ENCODE measurements at regions not wholly inside any gene's neighbourhood (a gene's known extent, or its start where the extent isn't known, plus 50 kb on each side); places are given as distances from the start of the nearest gene placed in this dataset.
"Not testable (repeated sequence)": the region's sequence is repeated elsewhere in the genome, so short reads cannot be mapped to it uniquely, and the experiment has no call there.

DNA sequence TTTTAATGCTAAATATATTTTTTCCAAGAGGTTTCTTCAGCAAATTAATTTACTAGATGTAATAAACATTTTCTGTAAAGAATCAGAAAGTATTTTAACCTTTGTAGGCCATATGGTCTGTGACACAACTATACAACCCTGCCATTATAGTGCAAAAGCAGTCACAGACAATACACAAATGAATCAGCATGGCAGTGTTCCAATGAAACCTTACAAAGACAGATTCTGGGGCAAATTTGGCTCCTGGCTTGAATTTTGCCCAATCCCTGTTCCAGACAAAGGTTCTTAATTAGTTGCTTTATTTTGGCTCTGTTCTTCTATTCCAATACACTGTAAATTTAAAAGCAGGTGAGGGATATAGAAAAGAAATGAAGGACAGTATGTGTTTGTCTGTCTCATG is 352.5 kb downstream of the C12orf50 start:
- no peak for DNase-seq

GRCh38 chr12:87671757-87672156 is 357.4 kb downstream of the C12orf50 start:
- no peak for DNase-seq

- no peak for DNase-seq
Observed at GRCh38 chr12:87670448-87670847, 358.8 kb downstream of the C12orf50 start.

DNA sequence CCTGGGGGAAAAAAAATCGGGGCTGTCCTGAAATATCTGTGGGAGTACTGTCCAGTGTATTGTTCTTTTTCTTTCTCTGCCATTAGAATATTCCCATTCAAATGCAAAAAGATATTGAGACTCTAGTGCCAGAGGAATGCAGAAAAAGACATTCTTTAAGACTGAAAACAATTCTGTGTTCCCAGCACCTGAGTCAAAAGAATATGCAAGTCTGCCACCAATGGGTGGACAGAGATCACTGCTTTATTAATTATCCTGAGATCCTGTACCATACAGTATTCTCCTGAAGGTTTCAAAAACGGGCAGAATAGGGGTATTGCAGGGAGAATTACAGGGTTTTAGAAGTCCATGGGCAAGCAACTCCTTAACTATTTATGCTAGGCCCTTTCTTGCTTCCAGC is 361.8 kb downstream of the C12orf50 start:
- DNase-seq, result peak in 1 of 2 experiments; percentile 24

DNA sequence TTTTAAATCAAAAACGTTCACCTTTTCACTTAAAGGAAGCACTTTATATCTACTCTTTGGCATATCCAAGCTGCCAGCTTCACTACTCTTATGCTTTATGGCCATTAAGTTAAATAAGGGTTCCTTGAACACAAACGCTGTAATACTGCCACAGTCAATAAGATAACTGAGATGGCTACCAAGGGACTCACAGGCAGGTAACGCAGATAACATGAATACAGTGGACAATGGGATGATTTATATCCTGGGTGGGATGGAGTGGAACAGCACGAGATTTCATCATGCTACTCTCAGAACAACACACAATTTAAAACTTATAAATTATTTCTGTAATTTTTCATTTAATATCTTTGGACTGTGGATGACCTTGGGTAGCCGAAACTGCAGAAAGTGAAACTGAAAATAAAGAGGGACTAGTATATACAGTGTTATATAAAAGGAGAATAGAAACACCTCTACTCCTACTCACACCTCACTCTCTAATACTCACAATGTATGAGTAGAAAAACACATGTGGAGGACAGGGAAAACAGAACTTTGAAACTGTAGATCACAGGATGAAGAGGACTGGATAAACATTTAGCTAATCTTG is 367.3 kb downstream of the C12orf50 start:
- DNase-seq, result no peak

DNA sequence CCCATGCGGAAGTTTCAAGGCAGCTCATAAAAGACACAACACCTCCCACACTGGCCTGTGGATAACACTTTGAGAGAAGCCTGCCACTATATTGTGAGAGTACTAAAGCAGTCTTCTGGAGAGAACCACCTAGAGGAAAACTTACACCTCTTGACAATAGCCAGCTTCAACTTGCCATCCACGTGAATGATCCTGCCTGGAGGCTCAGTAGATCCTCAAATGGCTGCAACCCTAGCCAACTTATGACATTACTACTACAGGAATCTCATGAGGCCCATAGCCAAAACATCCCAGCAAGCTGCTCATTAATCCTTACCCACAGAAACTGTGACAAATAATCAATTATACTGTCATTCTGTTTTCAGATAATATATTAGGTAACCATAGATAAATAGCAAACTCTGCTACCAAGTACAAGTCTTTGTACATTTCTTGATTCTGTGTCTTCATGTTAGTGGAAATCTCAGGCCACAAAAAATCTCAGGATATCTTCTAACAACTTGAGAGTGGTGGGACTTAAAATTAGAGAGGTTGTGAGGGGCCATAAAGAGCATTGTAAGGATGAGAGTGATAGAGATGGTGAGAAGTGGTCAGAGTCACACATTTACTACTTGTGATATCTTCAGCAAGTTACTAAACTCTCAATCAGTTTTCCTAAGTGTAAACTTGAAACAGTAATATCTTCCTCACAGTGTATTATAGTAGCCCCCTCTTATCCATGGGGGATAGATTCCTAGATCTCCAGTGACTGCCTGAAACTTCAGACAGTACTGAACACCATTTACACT is 368.0 kb downstream of the C12orf50 start:
- DNase-seq, result no peak

GRCh38 chr12:87660291-87660690 is 368.9 kb downstream of the C12orf50 start:
- no peak for DNase-seq

- no peak for DNase-seq
Observed at GRCh38 chr12:87656311-87656710, 372.9 kb downstream of the C12orf50 start.

- DNase-seq, result no peak
Observed at GRCh38 chr12:87651670-87652425, 377.4 kb downstream of the C12orf50 start.

GRCh38 chr12:87642245-87642644 is 387.0 kb downstream of the C12orf50 start:
- no peak for DNase-seq

DNA sequence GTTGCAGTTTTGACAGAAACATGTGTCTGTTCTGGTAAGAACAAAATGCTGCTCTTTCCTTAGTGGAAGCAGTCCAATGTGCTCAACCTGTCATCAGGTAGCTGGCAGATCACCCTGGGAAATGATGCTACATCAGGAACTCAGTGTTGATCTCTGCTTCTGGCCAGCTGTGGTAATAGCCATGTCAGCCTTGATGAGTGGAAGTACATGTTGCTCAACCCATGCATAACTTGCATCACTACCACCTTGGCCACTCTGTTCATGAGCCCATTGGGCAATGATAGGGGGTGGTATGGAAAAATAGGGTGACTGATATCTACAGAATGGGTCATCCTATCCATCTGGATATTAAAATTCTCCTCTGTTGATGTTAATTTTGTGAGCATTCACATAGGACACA is 411.0 kb downstream of the C12orf50 start:
- no peak for DNase-seq

- no peak for DNase-seq
Observed at GRCh38 chr12:87612996-87613395, 416.2 kb downstream of the C12orf50 start.

DNA sequence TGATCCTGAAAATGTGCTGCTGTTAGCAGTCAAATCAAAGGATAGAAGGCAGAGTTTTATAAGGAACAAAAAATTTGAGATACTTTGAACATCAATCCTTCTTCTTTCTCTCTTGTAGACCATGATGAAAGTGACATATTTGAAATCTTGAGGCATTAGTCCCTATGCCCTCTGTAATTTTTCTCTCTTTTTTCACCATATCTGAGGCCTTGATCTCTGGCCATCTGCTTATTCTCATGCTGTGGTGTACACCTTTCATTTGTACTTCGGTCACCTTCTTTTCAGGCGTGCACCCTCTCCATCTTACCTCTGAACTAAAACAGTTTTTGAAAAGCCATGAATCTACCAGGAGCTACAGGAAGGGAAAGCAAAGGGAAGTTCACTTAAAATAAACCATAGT is 420.9 kb downstream of the C12orf50 start:
- no peak for DNase-seq

GRCh38 chr12:87603727-87604126 is 425.5 kb downstream of the C12orf50 start:
- DNase-seq, result no peak

DNA sequence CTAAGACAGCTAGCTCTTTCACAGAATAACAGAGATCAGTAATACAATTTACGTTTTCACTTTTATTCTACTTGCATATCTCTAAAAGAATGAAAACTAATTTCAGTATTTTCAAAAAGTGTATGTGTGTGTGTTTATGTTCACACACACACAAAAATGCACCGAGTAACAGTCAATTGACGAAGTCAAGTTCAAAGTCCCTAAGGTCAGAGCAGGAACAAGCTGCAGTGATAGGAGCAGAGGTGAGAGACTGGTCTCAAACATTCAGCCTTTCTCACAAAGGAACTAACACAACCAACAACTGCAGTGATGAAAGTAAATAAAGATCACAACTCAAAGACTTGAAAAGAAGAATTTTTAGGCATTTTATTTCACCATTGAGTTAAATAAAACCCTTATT is 429.7 kb downstream of the C12orf50 start:
- no peak for DNase-seq

- DNase-seq, result no peak
Observed at GRCh38 chr12:87597114-87597513, 432.1 kb downstream of the C12orf50 start.

GRCh38 chr12:87596636-87597035 is 432.6 kb downstream of the C12orf50 start:
- DNase-seq, result no peak

GRCh38 chr12:87596134-87596533 is 433.1 kb downstream of the C12orf50 start:
- DNase-seq, result no peak

GRCh38 chr12:87585882-87586557 is 443.2 kb downstream of the C12orf50 start:
- DNase-seq, result no peak

DNA sequence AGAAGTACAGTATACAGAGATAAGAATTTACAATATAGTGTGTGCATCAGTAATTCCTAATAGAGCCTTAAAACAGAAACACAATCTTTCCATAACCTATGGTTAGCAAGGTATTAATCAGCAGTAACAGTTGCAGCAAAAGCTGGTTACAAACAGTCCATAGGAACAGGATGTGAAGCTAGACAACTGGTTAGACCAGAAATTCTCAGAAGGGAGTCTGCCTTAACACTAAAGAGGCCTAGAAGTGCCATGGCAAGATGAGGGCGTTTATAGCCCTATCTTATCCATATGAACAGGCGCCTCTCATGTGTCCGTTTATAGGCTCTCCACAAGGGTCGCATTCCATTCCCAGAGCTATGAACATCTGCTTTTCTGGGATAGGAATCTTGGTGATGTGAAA is 450.1 kb downstream of the C12orf50 start:
- not testable (repeated sequence) for DNase-seq

GRCh38 chr12:87575906-87576305 is 453.3 kb downstream of the C12orf50 start:
- DNase-seq, result no peak

DNA sequence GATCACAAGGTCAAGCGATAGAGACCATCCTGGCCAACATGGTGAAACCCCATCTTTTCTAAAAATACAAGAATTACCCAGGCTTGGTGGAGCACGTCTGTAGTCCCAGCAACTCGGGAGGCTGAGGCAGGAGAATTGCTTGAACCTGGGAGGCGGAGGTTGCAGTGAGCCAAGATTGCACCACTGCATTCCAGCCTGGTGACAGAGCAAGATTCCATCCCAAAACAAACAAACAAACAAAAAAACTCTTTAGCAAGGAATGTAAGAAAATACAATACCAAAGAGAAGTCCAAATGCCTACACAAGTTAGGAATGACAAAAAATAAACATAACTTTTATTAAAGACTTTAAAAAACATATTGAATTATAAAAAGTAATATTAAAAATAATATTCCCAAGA is 462.3 kb downstream of the C12orf50 start:
- peak in 1 of 2 experiments; percentile 11 for DNase-seq

DNA sequence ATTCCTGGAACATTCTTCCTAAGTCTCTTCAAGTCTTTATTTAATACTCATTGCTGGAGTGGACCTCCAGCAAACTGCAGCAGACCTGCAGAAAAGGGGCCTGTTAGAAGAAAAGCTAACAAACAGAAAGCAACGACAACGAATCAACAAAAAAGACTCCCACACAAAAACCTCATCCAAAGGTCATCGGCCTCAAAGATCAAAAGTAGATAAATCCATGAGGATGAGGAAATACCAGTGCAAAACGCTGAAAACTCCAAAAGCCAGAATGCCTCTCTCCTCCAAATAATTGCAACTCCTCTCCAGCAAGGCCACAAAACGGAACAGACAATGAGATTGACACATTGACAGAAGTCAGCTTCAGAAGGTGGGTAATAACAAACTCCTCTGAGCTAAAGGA is 472.2 kb downstream of the C12orf50 start:
- DNase-seq, result no peak
